HUES48 (cell line): ENCODE measurements at regions not wholly inside any gene's neighbourhood (a gene's known extent, or its start where the extent isn't known, plus 50 kb on each side); places are given as distances from the start of the nearest gene placed in this dataset.
"Not testable (repeated sequence)": the region's sequence is repeated elsewhere in the genome, so short reads cannot be mapped to it uniquely, and the experiment has no call there.

ENCODE experiments used
- H3K27ac ChIP-seq: one replicate; pipeline ENCODE4 v1.7.0; 2013; ENCODE audit warnings: low read depth, low read length, inconsistent platforms
- H3K27me3 ChIP-seq: 2 replicates; pipeline ENCODE4 v1.6.1; 2013; ENCODE audit warnings: mild to moderate bottlenecking, low read length; ENCODE audit not compliant: control insufficient read depth, insufficient read depth
- H3K36me3 ChIP-seq: 2 replicates; pipeline ENCODE4 v1.6.1; 2013; ENCODE audit warnings: low read length; ENCODE audit not compliant: control insufficient read depth, insufficient read depth
- H3K4me1 ChIP-seq: 2 replicates; pipeline ENCODE4 v1.6.1; 2013; ENCODE audit warnings: mild to moderate bottlenecking, low read length; ENCODE audit not compliant: control insufficient read depth, insufficient read depth
- H3K4me3 ChIP-seq: 2 replicates; pipeline ENCODE4 v1.5.1; 2013; ENCODE audit warnings: mild to moderate bottlenecking, low read depth, low read length
- H3K9ac ChIP-seq: 2 replicates; pipeline ENCODE4 v1.6.1; 2013; ENCODE audit warnings: mild to moderate bottlenecking, low read depth, low read length, moderate library complexity
- H3K9me3 ChIP-seq: 2 replicates; pipeline ENCODE4 v1.6.1; 2013; ENCODE audit warnings: low read length; ENCODE audit not compliant: control insufficient read depth, insufficient read depth

DNA sequence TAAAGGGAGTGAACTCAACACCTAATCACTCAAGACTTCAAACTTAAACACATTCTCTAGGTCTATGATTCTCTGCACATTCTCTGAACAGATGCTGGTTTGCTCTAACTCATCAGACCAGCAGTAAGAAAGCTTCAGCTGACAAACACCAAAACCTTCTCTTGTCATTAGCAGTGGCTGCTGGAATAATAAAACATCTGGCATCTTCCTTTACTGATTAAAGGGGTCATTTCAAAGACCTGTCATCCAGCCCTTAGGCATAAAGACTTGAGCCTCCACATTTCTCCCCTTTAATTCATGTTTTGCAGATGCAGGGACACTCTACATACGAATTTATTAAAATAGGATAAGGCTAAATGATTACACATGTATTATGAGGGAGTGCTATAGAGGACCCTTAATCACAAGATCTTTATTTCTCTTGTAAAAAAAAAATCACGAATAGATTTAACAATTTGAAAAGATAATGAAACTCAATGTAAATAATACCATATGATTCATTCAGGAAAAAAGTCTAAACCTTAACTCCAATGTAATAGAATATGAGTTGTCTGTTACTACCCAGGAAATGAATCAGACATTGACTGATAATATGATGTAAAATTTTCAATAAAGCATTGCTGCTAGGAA, 152.4 kb upstream of the GNAI1 start:
- Histone ChIP-seq H3K9me3 (no peaks in the 10 kb centered on the region), H3K36me3 (no peaks in the 10 kb centered on the region), H3K9ac (no peak overlapping the region), H3K27ac (no peak overlapping the region), H3K4me3 (no peak overlapping the region), H3K27me3 (no peaks in the 10 kb centered on the region), H3K4me1 (no peaks in the 10 kb centered on the region)

DNA sequence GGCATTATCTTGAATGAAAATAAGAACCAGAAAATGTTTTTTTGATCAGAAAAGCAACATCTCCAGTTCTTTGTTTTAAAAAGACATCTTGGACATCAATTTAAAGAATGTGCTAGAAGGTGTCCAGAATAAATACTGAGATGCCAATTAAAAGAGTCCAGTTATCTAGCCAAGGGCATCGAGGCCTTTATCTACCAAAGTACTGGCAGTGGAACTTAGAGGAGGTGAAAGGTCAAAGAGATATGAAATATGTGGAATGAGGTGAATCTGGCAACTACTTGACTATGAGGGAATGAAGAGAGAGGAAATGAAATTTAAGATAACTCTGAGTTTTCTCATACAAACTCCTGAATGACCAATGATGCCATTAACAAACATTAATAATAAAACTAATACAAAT, 154.3 kb upstream of the GNAI1 start:
- no peaks in the 10 kb centered on the region for H3K4me1 ChIP-seq
- no peak overlapping the region for H3K9ac ChIP-seq
- H3K9me3 ChIP-seq: no peaks in the 10 kb centered on the region
- H3K27me3 ChIP-seq: no peaks in the 10 kb centered on the region
- H3K36me3 ChIP-seq: no peaks in the 10 kb centered on the region
- H3K4me3 ChIP-seq: no peak overlapping the region
- H3K27ac ChIP-seq: no peak overlapping the region

DNA sequence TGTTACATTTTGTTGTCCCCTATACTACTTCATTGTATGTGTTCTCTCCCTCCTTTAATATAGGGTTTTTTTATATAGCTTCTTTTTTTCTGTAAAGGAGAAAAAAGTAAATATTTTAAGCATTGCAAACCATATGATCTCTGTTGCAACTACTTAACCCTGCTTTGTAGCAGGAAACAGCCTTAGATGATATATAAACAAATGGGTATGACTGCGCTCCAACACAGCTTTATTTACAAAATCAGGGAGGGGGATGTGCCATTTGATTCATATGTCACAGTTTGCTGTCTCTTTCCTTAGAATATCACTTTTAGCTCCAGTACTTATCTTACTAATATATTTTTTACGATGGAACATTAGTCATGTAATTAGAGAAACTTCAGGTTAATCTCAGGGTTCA, 155.2 kb upstream of the GNAI1 start:
- H3K27ac ChIP-seq: no peak overlapping the region
- H3K9ac ChIP-seq: no peak overlapping the region
- H3K27me3 ChIP-seq: no peaks in the 10 kb centered on the region
- H3K9me3 ChIP-seq: no peaks in the 10 kb centered on the region
- H3K36me3 ChIP-seq: no peaks in the 10 kb centered on the region
- no peak overlapping the region for H3K4me3 ChIP-seq
- H3K4me1 ChIP-seq: no peaks in the 10 kb centered on the region

DNA sequence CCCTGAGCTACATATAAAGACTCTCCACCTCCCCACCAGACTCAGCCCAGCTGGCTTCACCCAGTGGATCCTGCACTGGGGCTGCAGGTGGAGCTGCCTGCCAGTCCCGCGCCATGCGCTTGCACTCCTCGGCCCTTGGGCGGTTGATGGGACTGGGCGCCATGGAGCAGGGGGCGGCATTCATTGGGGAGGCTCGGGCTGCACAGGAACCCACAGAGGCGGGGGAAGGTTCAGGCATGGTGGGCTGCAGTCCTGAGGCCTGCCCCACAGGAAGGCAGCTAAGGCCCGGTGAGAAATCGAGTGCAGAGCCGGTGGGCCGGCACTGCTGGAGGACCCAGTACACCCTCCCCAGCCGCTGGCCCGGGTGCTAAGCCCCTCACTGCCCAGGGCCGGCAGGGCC, 157.2 kb upstream of the GNAI1 start:
- H3K4me3 ChIP-seq: no peak overlapping the region
- no peaks in the 10 kb centered on the region for H3K4me1 ChIP-seq
- H3K27me3 ChIP-seq: no peaks in the 10 kb centered on the region
- no peaks in the 10 kb centered on the region for H3K36me3 ChIP-seq
- no peak overlapping the region for H3K9ac ChIP-seq
- H3K9me3 ChIP-seq: no peaks in the 10 kb centered on the region
- H3K27ac ChIP-seq: no peak overlapping the region

DNA sequence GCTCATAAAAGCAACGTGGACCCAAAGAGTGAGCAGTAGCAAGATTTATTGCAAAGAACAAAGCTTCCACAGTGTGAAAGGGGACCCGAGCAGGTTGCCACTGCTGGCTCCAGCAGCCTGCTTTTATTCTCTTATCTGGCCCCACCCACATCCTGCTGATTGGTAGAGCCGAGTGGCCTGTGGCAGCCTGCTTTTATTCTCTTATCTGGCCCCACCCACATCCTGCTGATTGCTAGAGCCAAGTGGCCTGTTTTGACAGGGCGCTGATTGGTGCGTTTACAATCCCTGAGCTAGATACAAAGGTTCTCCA, 158.0 kb upstream of the GNAI1 start:
- H3K9ac ChIP-seq, H3K27ac ChIP-seq, H3K27me3 ChIP-seq, H3K9me3 ChIP-seq, H3K4me3 ChIP-seq, H3K36me3 ChIP-seq, H3K4me1 ChIP-seq: not testable (repeated sequence)

DNA sequence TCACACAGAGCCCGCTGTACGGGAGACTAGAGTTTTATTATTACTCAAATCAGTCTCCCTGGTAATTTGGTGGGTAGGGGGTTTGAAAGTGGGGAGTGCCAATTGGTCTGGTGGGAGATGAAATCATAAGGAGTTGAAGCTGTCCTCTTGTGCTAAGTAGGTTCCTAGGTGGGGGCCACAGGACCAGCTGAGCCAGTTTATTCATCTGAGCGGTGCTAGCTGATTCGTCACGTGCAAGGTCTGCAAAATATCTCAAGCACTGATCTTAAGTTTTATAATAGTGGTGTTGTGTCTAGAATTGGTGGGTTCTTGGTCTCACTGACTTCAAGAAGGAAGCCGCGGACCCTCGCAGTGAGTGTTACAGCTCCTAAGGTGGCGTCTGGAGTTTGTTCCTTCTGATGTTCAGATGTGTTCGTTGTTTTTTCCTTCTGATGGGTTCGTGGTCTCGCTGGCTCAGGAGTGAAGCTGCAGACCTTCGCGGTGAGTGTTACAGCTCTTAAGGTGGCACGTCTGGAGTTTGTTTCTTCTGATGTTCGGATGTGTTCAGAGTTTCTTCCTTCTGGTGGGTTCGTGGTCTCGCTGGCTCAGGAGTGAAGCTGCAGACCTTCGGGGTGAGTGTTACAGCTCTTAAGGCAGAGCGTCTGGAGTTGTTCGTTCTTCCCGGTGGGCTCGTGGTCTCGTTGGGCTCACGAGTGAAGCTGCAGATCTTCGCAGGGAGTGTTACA, 158.5 kb upstream of the GNAI1 start:
- not testable (repeated sequence) for H3K4me3 ChIP-seq, H3K36me3 ChIP-seq, H3K27ac ChIP-seq, H3K9me3 ChIP-seq, H3K27me3 ChIP-seq, H3K4me1 ChIP-seq, H3K9ac ChIP-seq

DNA sequence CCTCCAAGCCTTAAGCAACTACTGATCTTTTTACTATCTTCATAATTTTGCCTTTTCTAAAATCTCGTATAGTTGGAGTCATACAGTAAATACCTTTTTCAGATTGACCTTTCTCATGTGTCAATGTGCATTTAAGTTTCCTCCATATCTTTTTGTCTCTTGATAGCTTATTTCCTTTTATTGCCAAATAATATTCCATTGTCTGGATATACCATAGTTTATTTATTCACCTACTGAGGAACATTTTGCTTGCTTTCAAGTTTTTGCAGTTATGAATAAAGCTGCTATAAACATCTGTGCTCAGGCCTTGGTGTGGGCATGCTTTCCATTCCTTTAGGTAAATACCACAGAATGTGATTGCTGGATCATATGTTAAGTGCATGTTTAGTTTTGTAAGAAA, 161.2 kb upstream of the GNAI1 start:
- H3K27me3 ChIP-seq: no peaks in the 10 kb centered on the region
- no peaks in the 10 kb centered on the region for H3K36me3 ChIP-seq
- no peaks in the 10 kb centered on the region for H3K9me3 ChIP-seq
- H3K4me1 ChIP-seq: no peaks in the 10 kb centered on the region
- H3K4me3 ChIP-seq: no peak overlapping the region
- no peak overlapping the region for H3K27ac ChIP-seq
- H3K9ac ChIP-seq: no peak overlapping the region

DNA sequence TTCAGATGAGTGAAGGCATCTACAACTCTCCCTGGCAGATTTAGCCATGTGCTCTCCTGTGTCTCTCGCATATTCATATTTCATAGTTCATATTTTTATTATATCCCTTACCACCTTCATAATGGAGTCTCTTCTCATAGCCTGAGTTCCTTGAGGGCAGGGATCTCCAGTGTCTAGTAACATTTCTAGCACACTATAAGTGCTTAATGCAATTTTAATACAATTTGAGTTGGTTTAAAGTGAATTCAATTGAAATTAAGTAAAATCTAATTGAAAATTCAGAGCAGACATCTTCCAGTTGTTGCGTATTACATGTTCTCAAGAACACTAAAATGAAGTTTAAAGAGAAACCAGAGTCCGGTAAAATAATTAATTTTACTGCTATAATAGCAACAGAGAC, 163.6 kb upstream of the GNAI1 start:
- no peak overlapping the region for H3K27ac ChIP-seq
- peaks cover 13% of the 10 kb centered on the region for H3K4me1 ChIP-seq
- H3K9ac ChIP-seq: no peak overlapping the region
- no peaks in the 10 kb centered on the region for H3K9me3 ChIP-seq
- no peaks in the 10 kb centered on the region for H3K36me3 ChIP-seq
- no peak overlapping the region for H3K4me3 ChIP-seq
- H3K27me3 ChIP-seq: no peaks in the 10 kb centered on the region

DNA sequence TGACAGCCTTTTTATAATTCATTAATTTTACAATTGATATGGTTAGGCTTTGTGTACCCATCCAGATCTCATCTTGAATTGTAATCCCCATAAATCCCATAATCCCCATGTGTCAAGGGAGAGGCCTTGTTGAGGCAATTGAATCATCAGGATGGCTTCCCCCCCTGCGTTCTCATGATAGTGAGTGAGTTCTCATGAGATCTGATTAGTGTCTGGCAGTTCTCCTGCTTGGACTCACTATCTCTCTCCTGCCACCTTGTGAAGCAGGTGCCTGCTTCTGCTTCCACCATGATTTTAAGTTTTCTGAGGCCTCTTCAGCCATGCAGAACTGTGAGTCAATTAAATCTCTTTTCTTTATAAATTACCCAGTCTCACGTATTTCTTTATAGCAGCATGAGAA, 165.7 kb upstream of the GNAI1 start:
- Histone ChIP-seq H3K9ac (no peak overlapping the region), H3K4me3 (no peak overlapping the region), H3K9me3 (no peaks in the 10 kb centered on the region), H3K27me3 (no peaks in the 10 kb centered on the region), H3K4me1 (peaks cover 13% of the 10 kb centered on the region), H3K36me3 (no peaks in the 10 kb centered on the region), H3K27ac (no peak overlapping the region)

DNA sequence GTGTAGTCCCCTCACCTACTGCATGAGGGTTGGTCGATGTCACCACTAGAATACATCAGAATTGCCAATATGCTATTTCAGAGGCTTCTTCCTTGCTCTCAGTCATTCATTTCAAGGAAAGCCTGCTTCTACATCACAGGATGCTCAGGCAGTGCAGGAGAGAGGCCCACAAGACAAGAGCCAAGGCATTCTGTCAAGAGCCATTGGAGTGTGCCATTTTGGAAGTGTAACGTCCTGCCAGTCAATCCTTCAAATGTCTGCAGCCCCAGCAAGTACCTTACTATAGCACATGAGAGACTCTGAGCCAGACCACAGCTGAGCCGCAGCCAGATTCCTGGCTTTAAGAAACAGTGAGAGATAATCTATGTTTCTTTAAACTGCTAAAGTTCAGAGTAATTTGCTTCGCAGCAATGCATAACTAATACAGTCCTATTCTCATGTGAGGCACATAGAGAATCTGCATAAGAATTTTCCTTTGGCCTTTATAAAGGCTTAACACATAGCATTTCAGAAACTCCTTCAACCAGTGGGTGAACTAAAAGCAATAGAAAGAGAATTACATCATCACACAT, 166.5 kb upstream of the GNAI1 start:
- H3K4me1 ChIP-seq: peaks cover 13% of the 10 kb centered on the region
- no peaks in the 10 kb centered on the region for H3K27me3 ChIP-seq
- H3K27ac ChIP-seq: peak overlapping the region; percentile 60
- no peaks in the 10 kb centered on the region for H3K36me3 ChIP-seq
- no peaks in the 10 kb centered on the region for H3K9me3 ChIP-seq
- no peak overlapping the region for H3K9ac ChIP-seq
- H3K4me3 ChIP-seq: no peak overlapping the region

DNA sequence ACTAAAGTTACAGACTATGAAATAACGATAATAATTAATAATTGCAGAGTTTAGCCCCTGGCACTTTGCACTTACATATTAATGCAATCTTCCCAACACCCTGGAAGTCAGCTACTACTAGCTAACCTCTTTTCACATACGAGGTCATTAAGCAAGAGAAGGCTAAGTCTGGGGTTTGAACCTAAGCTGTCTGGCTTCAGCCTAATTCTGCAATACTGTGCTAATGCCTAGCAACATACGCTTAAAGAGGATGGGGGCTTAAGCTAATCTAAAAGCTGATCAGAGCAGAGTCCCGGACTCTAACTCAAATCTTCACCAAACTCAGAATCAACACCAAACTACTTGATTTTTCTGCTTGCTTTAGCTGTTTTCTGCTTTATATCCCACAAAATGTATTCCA, 168.7 kb upstream of the GNAI1 start:
- Histone ChIP-seq H3K9me3 (no peaks in the 10 kb centered on the region), H3K27me3 (no peaks in the 10 kb centered on the region), H3K9ac (no peak overlapping the region), H3K36me3 (no peaks in the 10 kb centered on the region), H3K4me1 (peaks cover 13% of the 10 kb centered on the region), H3K4me3 (no peak overlapping the region), H3K27ac (no peak overlapping the region)
